SK-N-SH treated with all-trans-retinoic acid at 6 μM for 48 hours (cell line): ENCODE measurements at regions not wholly inside any gene's neighbourhood (a gene's known extent, or its start where the extent isn't known, plus 50 kb on each side); places are given as distances from the start of the nearest gene placed in this dataset.

Experiments
- ATAC-seq: fragments of 200-7000 bp; cut with Tn5 transposase; 3 replicates; pipeline ENCODE4 v1.9.1; 2020; ENCODE audit warnings: mild to moderate bottlenecking, moderate library complexity
- ARNTL ChIP-seq: fragments of 450-650 bp; formaldehyde crosslinking; IDR thresholded peaks from 2 replicates; pipeline ENCODE4 v1.5.0; 2020; ENCODE audit warnings: low read depth, mild to moderate bottlenecking, moderate library complexity, borderline replicate concordance
- BACH2 ChIP-seq: fragments of 250-450 bp; sonication (Bioruptor Pico); IDR thresholded peaks from 2 replicates; pipeline ENCODE4 v1.9.0; 2021; ENCODE audit warnings: mild to moderate bottlenecking, borderline replicate concordance
- CREB5 ChIP-seq: fragments of 250-450 bp; sonication (Bioruptor Pico); IDR thresholded peaks from 2 replicates; pipeline ENCODE4 v1.5.1; 2020; ENCODE audit warnings: low read depth, mild to moderate bottlenecking, moderate library complexity
- CSDC2 ChIP-seq: fragments of 250-450 bp; sonication (Bioruptor Pico); IDR thresholded peaks from 2 replicates; pipeline ENCODE4 v1.5.0; 2020; ENCODE audit warnings: mild to moderate bottlenecking, moderate library complexity
- CSRNP3 ChIP-seq: fragments of 250-450 bp; sonication (Bioruptor Pico); IDR thresholded peaks from 2 replicates; pipeline ENCODE4 v1.5.1; 2021; ENCODE audit warnings: mild to moderate bottlenecking, moderate library complexity
- ESRRG ChIP-seq: fragments of 250-450 bp; sonication (Bioruptor Pico); IDR thresholded peaks from 2 replicates; pipeline ENCODE4 v1.6.1; 2021; ENCODE audit warnings: mild to moderate bottlenecking
- GLIS3 ChIP-seq: fragments of 250-450 bp; sonication (Bioruptor Pico); IDR thresholded peaks from 2 replicates; pipeline ENCODE4 v1.5.0; 2020; ENCODE audit warnings: mild to moderate bottlenecking, moderate library complexity
- ISL1 ChIP-seq: fragments of 250-450 bp; sonication (Bioruptor Pico); IDR thresholded peaks from 2 replicates; pipeline ENCODE4 v2.1.2; 2022; ENCODE audit warnings: mild to moderate bottlenecking, moderate library complexity
- OSR1 ChIP-seq: fragments of 250-450 bp; sonication (Bioruptor Pico); IDR thresholded peaks from 2 replicates; pipeline ENCODE4 v1.8.0; 2022; ENCODE audit warnings: moderate library complexity, mild to moderate bottlenecking, inconsistent platforms
- PATZ1 ChIP-seq: fragments of 250-450 bp; sonication (Bioruptor Pico); IDR thresholded peaks from 2 replicates; pipeline ENCODE4 v1.8.0; 2020; ENCODE audit warnings: mild to moderate bottlenecking, moderate library complexity, borderline replicate concordance
- POU6F1 ChIP-seq: fragments of 250-450 bp; sonication (Bioruptor Pico); IDR thresholded peaks from 2 replicates; pipeline ENCODE4 v1.8.0; 2021; ENCODE audit warnings: low read depth, mild to moderate bottlenecking, moderate library complexity, borderline replicate concordance
- RARB ChIP-seq: fragments of 250-450 bp; sonication (Bioruptor Pico); IDR thresholded peaks from 2 replicates; pipeline ENCODE4 v1.8.0; 2021; ENCODE audit warnings: mild to moderate bottlenecking, moderate library complexity
- SNAI2 ChIP-seq: fragments of 250-450 bp; sonication (Bioruptor Pico); IDR thresholded peaks from 2 replicates; pipeline ENCODE4 v1.5.0; 2020; ENCODE audit warnings: mild to moderate bottlenecking, moderate library complexity
- TCF4 ChIP-seq: fragments of 250-450 bp; sonication (Bioruptor Pico); IDR thresholded peaks from 2 replicates; pipeline ENCODE4 v1.8.0; 2021; ENCODE audit warnings: mild to moderate bottlenecking, moderate library complexity, borderline replicate concordance
- TOX ChIP-seq: fragments of 250-450 bp; sonication (Bioruptor Pico); IDR thresholded peaks from 2 replicates; pipeline ENCODE4 v1.8.0; 2021; ENCODE audit warnings: mild to moderate bottlenecking, moderate library complexity, borderline replicate concordance
- TSHZ2 ChIP-seq: fragments of 250-450 bp; sonication (Bioruptor Pico); IDR thresholded peaks from 2 replicates; pipeline ENCODE4 v1.5.0; 2020; ENCODE audit warnings: mild to moderate bottlenecking, moderate library complexity
- ZC3H10 ChIP-seq: fragments of 250-450 bp; sonication (Bioruptor Pico); IDR thresholded peaks from 2 replicates; pipeline ENCODE4 v1.5.1; 2021; ENCODE audit warnings: mild to moderate bottlenecking, moderate library complexity
- ZFP3 ChIP-seq: fragments of 250-450 bp; sonication (Bioruptor Pico); IDR thresholded peaks from 2 replicates; pipeline ENCODE4 v1.5.0; 2020; ENCODE audit warnings: mild to moderate bottlenecking, moderate library complexity

- TF ChIP-seq TSHZ2 (CRISPR knock-in tag) = no peak
These were observed 171.9 kb upstream of the ELL2 start (continued) for GRCh38 chr5:96133341-96134079.

GRCh38 chr5:96129276-96129675, 167.6 kb upstream of the ELL2 start:
- TF ChIP-seq POU6F1 (CRISPR knock-in tag) = no peak
- no peak for TF ChIP-seq TCF4 (CRISPR knock-in tag)
- TF ChIP-seq TOX (CRISPR knock-in tag) = no peak
- TF ChIP-seq ESRRG (CRISPR knock-in tag) = no peak
- no peak for TF ChIP-seq ZFP3
- TF ChIP-seq CREB5 (CRISPR knock-in tag) = no peak

GRCh38 chr5:96128204-96128864, 166.7 kb upstream of the ELL2 start:
- peak; percentile 12; the same call in 1 of the 3 replicates for ATAC-seq
- TF ChIP-seq CSDC2 (CRISPR knock-in tag) (no peak), ESRRG (CRISPR knock-in tag) (no peak), PATZ1 (CRISPR knock-in tag) (no peak), GLIS3 (CRISPR knock-in tag) (no peak), OSR1 (CRISPR knock-in tag) (no peak), CSRNP3 (CRISPR knock-in tag) (no peak), BACH2 (no peak), TCF4 (CRISPR knock-in tag) (no peak), TSHZ2 (CRISPR knock-in tag) (no peak), POU6F1 (CRISPR knock-in tag) (no peak), SNAI2 (no peak), ISL1 (no peak), RARB (no peak), ARNTL (CRISPR knock-in tag) (no peak), ZC3H10 (CRISPR knock-in tag) (no peak)

More at GRCh38 chr5:96129276-96129675, 167.6 kb upstream of the ELL2 start:
- no peak for ATAC-seq
